Right lobe of liver (tissue), 6 donors: ENCODE measurements at regions not wholly inside any gene's neighbourhood (a gene's known extent, or its start where the extent isn't known, plus 50 kb on each side); places are given as distances from the start of the nearest gene placed in this dataset.

Experiments used
- ATAC-seq, 4 donors: fragments of 200-7000 bp; cut with Tn5 transposase; one replicate each; pipeline ENCODE4 v1.9.1; 2020; ENCODE audit warnings: mild to moderate bottlenecking in 4 of 4, moderate library complexity in 4 of 4
- DNase-seq, 3 donors: peaks; one replicate each; pipeline ENCODE4 v3.0.0-alpha.2; 2020
- H3K27ac ChIP-seq, 3 donors: fragments of 200-600 bp; one replicate each; pipeline ENCODE4 v1.8.0; 2022
- H3K27me3 ChIP-seq, 2 donors: fragments of 200-600 bp; one replicate each; pipeline ENCODE4 v1.8.0; 2022
- H3K36me3 ChIP-seq, 4 donors: fragments of 200-600 bp; sonication (generic) in 1 of 4; one replicate each; pipeline versions ENCODE4 v1.5.1 to v1.8.0; 2017 to 2022; ENCODE audit warnings: control low read depth in 1 of 4
- H3K4me1 ChIP-seq, 4 donors: fragments of 200-600 bp; sonication (generic) in 1 of 4; one replicate each; pipeline versions ENCODE4 v1.5.1 to v1.8.0; 2017 to 2022; ENCODE audit warnings: control low read depth in 1 of 4
- H3K4me3 ChIP-seq, 3 donors: fragments of 200-600 bp; one replicate each; pipeline ENCODE4 v1.8.0; 2022
- H3K9me3 ChIP-seq, 4 donors: fragments of 200-600 bp; sonication (generic) in 1 of 4; one replicate each; pipeline versions ENCODE4 v1.5.1 to v1.8.0; 2017 to 2022; ENCODE audit warnings: control low read depth in 1 of 4
- POLR2A ChIP-seq: fragments of 450-650 bp; IDR thresholded peaks from one replicate; pipeline ENCODE4 v1.6.1; 2017; ENCODE audit warnings: antibody characterized with exemption, mild to moderate bottlenecking
- WGBS: methylation state at CpG from one replicate; pipeline ENCODE4 v1.1.6; 2018; ENCODE audit warnings: low coverage, low lambda C conversion rate; ENCODE audit not compliant: insufficient coverage; ENCODE audit errors: missing lambda C conversion rate; 5-methylcytosine and 5-hydroxymethylcytosine counted together
- intact Hi-C, 2 donors: fragments of 100-400 bp; cut with DNase I; formaldehyde crosslinking; loops; one replicate each; pipeline versions ENCODE4 v1.11.2 to v1.14.1; 2022
- TF ChIP-seq, protein P1 (sequence below), 4 donors: fragments of 200-600 bp in 3 of 4; fragments of 450-650 bp in 1 of 4; IDR thresholded peaks; one replicate each; pipeline versions ENCODE4 v1.5.1 to v1.8.0; 2016 to 2022; ENCODE audit warnings: antibody characterized with exemption in 4 of 4, mild to moderate bottlenecking in 2 of 4
- donor health status: DM: no; HTN: yes; CAD: no.
- donor health status: DM: no; HTN: no; CAD: no.
- donor health status: DM: no; HTN: no; CAD: no.
- donor health status: DM: no; HTN: yes; CAD: no.
- donor health status: DM: no; HTN: yes; CAD: no.

DNA sequence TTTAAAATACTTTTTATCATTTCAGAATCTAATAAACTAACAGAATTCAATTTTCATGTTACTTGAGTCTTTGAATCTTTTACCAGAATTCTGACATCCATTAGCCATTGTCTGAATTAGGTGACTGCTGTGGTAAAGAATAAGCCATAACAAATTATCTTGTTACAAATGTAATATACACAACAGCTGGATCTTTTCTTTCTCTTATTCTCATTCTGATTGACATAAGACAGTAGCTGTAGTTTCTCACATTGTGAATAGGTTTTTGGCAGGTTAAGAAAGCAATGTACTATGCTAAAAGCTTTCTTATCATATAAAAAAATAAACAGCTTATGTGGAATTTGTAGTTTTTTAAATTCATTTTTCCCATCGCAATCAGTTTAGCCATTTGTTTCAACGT is 734.0 kb upstream of the PCDH9 start:
- Histone ChIP-seq H3K36me3 (no peaks in the 10 kb centered on the region), H3K27ac (no peak overlapping the region), H3K4me1 (no peaks in the 10 kb centered on the region), H3K4me3 (no peak overlapping the region), H3K27me3 (no peaks in the 10 kb centered on the region), H3K9me3 (no peaks in the 10 kb centered on the region)
- intact Hi-C loops, result no loop called here
- WGBS, result 59% methylated on average over 2 of the region's 2 CpGs
- ATAC-seq (no peak), DNase-seq (no peak)
- TF ChIP-seq, protein P1, sequence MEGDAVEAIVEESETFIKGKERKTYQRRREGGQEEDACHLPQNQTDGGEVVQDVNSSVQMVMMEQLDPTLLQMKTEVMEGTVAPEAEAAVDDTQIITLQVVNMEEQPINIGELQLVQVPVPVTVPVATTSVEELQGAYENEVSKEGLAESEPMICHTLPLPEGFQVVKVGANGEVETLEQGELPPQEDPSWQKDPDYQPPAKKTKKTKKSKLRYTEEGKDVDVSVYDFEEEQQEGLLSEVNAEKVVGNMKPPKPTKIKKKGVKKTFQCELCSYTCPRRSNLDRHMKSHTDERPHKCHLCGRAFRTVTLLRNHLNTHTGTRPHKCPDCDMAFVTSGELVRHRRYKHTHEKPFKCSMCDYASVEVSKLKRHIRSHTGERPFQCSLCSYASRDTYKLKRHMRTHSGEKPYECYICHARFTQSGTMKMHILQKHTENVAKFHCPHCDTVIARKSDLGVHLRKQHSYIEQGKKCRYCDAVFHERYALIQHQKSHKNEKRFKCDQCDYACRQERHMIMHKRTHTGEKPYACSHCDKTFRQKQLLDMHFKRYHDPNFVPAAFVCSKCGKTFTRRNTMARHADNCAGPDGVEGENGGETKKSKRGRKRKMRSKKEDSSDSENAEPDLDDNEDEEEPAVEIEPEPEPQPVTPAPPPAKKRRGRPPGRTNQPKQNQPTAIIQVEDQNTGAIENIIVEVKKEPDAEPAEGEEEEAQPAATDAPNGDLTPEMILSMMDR (IDR thresholded peaks at IDR 0.05), result no peak
- TF ChIP-seq POLR2A, result no peak

DNA sequence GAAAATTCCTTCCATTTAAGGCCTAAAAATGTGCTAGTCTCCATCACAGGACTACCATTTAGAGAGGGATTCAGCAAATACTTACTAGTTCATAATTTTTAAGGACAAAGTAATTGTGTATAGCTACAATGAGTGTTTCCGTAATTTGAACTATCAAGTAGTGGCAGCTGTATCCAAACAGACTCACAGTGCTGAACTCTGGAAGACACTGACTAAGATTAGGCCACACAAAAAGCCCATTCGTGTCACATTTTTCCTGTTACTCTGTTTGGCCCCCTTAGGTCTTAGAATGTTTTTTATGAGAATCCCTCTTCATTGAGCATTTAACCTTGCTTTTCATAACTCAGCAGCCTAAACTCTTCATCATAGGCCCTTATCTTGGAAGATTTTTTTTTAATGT is 731.2 kb upstream of the PCDH9 start:
- intact Hi-C loops, result no loop called here
- no peak for DNase-seq
- TF ChIP-seq POLR2A, result no peak
- TF ChIP-seq, protein P1 (IDR thresholded peaks at IDR 0.05), result no peak

DNA sequence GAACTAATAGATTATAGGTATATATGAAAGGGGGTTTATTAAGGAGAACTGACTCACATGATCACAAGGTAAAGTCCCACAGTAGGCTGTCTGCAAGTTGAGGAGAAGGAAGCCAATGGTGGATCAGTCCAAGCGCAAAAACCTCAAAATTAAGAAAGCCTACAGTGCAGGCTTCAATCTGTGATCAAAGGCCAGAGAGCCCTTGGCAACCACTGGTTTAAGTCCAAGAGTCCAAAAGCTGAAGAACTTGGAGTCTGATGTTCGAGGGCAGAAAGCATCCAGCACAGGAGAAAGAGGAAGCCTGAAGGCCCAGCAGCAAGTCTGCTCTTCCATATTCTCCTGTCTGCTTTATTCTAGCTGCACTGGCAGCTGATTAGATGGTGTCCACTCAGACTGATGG is 721.3 kb upstream of the PCDH9 start:
- H3K27ac ChIP-seq, result no peak overlapping the region
- no peaks in the 10 kb centered on the region for H3K27me3 ChIP-seq
- WGBS, result 48% methylated on average over 2 of the region's 2 CpGs
- ATAC-seq (peak in 2 of 4 donors; percentile 32 to 33), DNase-seq (no peak)
- no peaks in the 10 kb centered on the region for H3K4me1 ChIP-seq
- no peaks in the 10 kb centered on the region for H3K36me3 ChIP-seq
- H3K9me3 ChIP-seq, result no peaks in the 10 kb centered on the region
- no peak overlapping the region for H3K4me3 ChIP-seq
- TF ChIP-seq, protein P1 (IDR thresholded peaks at IDR 0.05), result no peak
- TF ChIP-seq POLR2A, result no peak
- intact Hi-C loops, result no loop called here

More for the DNA sequence above, 731.2 kb upstream of the PCDH9 start:
- Histone ChIP-seq H3K36me3 (no peaks in the 10 kb centered on the region), H3K4me1 (no peaks in the 10 kb centered on the region), H3K9me3 (no peaks in the 10 kb centered on the region), H3K4me3 (no peak overlapping the region), H3K27me3 (no peaks in the 10 kb centered on the region), H3K27ac (no peak overlapping the region)
- ATAC-seq, result no peak
- 62% methylated on average over 2 of the region's 2 CpGs for WGBS

DNA sequence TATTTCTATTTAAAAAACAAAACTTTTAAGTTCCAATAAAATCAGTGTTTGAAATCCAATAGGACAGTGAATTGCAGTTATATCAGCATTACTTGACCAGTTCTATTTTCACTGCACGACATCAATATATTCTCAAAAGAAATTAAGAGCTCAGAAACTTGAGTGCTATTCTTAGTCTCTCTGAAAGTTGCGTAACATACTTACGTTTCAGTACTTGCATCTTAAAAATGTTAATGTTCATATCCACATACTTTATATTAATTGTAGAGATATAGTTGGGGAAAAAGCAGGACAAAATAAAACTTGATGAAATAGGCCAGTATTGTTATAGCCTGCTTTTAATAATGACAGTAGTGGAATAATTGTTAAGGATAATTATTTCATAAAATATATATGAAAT is 720.5 kb upstream of the PCDH9 start:
- no peak for TF ChIP-seq POLR2A
- TF ChIP-seq, protein P1 (IDR thresholded peaks at IDR 0.05), result no peak
- ATAC-seq (no peak), DNase-seq (no peak)
- H3K36me3 ChIP-seq, result no peaks in the 10 kb centered on the region
- H3K27ac ChIP-seq, result no peak overlapping the region
- no peaks in the 10 kb centered on the region for H3K27me3 ChIP-seq
- 51% methylated on average over 3 of the region's 3 CpGs for WGBS
- H3K4me1 ChIP-seq, result no peaks in the 10 kb centered on the region
- intact Hi-C loops, result no loop called here
- H3K9me3 ChIP-seq, result no peaks in the 10 kb centered on the region
- no peak overlapping the region for H3K4me3 ChIP-seq

GRCh38 chr13:67946131-67946530 is 716.0 kb upstream of the PCDH9 start:
- H3K9me3 ChIP-seq, result no peaks in the 10 kb centered on the region
- intact Hi-C loops, result no loop called here
- 41% methylated on average over 4 of the region's 4 CpGs for WGBS
- DNase-seq, result no peak
- no peaks in the 10 kb centered on the region for H3K4me1 ChIP-seq
- H3K4me3 ChIP-seq, result no peak overlapping the region
- H3K27ac ChIP-seq, result no peak overlapping the region
- TF ChIP-seq POLR2A, result no peak
- TF ChIP-seq, protein P1 (IDR thresholded peaks at IDR 0.05), result no peak
- ATAC-seq, result no peak
- peaks cover 0 to under 1% of the 10 kb centered on the region in 2 donors for H3K27me3 ChIP-seq
- H3K36me3 ChIP-seq, result no peaks in the 10 kb centered on the region
